22Rv1 (cell line): ENCODE measurements at regions not wholly inside any gene's neighbourhood (a gene's known extent, or its start where the extent isn't known, plus 50 kb on each side); places are given as distances from the start of the nearest gene placed in this dataset.
A peak's percentile ranks its signal among the peaks of the same experiment; 100 is the strongest.
"Not testable (repeated sequence)": the region's sequence is repeated elsewhere in the genome, so short reads cannot be mapped to it uniquely, and the experiment has no call there.

ENCODE experiments used
- H3K27ac ChIP-seq: fragments of 450-650 bp; 2 replicates; pipeline ENCODE4 v1.5.1; 2017
- ZFX ChIP-seq: fragments of 450-650 bp; IDR thresholded peaks from 2 replicates; pipeline ENCODE4 v1.6.1; 2017; ENCODE audit warnings: antibody characterized with exemption, borderline replicate concordance
- TF ChIP-seq, protein P1 (sequence below): fragments of 450-650 bp; IDR thresholded peaks from 2 replicates; pipeline ENCODE4 v1.5.1; 2017; ENCODE audit warnings: mild to moderate bottlenecking

DNA sequence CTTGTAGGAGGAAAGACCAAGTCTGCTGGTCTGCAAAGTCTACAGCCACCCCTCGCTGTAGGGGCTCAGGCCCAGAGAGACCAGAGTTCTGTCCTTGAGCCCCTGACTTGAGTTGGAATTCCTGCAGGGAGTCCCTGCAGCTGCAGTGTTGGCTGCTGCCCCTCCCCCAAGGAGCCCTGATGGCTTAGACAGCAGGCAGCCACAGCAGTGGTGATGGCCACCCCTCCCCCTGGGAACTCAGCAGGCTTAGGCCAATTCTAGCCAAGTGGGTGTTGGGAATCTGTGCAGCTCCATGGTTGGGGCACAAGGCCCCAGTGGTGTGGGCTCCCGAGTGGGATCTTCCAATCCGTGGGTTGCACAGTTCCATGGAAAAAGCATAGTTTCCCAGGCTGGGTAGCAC, 345.4 kb downstream of the CD109 start:
- H3K27ac ChIP-seq, result no peak overlapping the region
- TF ChIP-seq, protein P1, sequence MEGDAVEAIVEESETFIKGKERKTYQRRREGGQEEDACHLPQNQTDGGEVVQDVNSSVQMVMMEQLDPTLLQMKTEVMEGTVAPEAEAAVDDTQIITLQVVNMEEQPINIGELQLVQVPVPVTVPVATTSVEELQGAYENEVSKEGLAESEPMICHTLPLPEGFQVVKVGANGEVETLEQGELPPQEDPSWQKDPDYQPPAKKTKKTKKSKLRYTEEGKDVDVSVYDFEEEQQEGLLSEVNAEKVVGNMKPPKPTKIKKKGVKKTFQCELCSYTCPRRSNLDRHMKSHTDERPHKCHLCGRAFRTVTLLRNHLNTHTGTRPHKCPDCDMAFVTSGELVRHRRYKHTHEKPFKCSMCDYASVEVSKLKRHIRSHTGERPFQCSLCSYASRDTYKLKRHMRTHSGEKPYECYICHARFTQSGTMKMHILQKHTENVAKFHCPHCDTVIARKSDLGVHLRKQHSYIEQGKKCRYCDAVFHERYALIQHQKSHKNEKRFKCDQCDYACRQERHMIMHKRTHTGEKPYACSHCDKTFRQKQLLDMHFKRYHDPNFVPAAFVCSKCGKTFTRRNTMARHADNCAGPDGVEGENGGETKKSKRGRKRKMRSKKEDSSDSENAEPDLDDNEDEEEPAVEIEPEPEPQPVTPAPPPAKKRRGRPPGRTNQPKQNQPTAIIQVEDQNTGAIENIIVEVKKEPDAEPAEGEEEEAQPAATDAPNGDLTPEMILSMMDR, result no peak
- TF ChIP-seq ZFX, result no peak

DNA sequence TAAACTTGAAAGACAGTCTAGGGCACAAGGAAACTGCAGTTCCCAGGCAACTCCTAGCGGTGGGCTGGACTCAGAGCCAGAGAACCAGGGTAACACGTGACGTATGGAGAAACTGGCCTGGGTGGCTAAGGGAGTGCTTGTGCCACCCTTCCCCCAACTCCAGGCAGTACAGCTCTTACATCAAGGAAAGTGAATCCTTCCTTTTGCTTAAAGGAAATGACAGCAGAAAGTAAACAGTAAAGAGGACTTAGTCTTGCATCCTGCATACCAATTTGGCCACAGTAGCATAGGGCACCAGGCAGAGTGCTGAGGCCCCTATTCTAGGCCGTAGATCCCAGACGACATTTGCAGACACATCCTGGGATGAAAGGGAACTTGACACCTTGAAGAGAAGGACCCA, 322.8 kb downstream of the CD109 start:
- H3K27ac ChIP-seq, result no peak overlapping the region
- TF ChIP-seq ZFX, result no peak
- TF ChIP-seq, protein P1, result no peak

DNA sequence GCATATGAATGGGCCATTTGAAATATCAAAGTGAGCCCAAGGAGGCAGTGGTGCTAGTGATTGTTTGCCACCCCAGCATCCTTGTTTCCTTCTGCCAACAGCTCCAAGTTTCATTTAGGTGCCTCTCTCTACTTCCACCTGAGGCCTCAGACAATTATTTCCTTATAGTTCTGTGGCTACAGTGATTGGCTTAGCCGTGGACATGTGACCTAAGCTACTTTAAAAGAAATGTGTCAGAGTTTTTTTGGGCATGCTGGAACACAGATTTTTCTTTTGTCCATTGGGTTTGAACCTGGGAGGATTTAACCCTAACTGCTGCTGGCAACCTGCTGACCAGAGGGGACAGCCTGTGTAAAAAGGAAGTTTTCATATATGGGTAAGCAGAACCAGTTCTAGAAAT, 319.4 kb downstream of the CD109 start:
- H3K27ac ChIP-seq, result no peak overlapping the region
- TF ChIP-seq, protein P1, result no peak
- no peak for TF ChIP-seq ZFX

DNA sequence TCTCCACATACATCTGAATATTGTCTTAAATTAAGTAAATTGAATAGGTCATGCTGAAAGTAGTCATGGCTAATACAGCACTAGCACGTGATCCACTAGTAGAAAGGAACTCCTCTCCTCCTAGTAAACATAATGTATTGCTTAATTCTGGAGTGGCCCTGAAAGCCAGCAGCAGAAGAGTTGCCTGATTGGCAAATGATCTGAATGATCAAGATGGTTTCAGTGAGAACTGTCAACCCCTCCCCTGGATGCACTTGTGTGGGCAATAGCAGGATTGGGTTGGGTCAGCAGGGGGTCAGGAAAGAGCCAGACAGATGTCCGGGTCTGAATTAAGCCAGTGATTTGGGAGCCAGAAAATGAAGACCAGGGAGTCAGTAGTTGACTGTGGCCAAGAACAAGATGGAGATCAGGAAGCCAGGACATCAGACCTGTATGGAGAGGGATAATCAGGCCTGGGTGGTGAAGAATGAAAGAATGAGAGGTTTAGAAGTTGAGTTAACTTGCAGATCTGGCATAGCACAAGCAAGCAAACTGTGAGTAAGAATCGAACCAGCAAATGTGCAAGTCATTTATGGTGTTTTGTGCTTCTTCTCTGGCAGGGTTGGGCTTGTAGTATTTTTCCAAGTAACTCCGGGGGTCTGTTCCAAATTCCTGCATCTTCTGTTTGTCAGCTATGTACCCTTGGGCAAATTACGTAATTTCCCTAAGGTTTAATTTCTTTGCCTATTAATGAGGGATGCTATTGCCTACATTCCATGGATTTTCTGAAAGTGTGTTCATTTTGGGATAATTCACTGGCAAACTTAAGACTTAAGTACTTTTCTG, 304.9 kb downstream of the CD109 start:
- no peak for TF ChIP-seq ZFX
- TF ChIP-seq, protein P1, result no peak
- H3K27ac ChIP-seq, result no peak overlapping the region

DNA sequence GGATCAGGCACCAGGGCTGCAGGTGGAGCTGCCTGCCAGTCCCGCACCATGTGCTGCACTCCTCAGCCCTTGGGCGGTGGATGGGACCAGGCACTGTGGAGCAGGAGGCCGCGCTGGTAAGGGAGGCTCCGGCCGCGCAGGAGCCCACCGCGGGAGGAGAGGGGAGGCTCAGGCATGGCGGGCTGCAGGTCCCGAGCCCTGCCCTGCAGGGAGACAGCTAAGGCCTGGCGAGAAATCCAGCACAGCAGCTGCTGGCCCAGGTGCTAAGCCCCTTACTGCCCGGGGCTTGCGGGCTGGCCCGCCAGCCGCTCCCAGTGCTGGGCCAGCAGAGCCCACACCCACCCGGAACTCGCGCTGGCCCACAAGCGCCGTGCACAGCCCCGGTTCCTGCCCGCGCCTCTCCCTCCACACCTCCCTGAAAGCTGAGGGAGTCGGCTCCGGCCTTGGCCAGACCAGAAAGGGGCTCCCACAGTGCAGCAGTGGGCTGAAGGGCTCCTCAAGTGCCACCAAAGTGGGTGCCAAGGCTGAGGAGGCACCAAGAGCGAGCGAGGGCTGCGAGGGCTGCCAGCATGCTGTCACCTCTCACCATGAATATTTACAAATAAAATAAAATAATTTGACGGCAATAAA, 294.7 kb downstream of the CD109 start:
- H3K27ac ChIP-seq, result not testable (repeated sequence)

DNA sequence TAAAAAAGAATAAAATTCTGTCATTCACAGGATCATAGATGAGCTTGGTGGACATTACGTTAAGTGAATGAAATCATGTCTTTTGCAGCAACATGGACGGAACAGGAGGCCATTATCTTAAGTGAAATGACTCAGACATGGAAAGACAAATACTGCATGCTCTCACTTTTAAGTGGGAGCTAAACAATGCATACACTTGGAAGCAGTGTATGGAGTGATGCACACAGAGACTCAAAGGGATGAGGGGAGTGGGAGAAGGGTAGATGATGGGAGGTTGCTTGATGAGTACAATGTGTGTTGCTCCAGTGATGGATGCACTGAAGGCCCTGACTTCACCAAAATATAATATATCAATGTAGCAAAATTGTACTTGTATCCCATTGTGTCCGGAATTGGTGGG, 293.4 kb downstream of the CD109 start:
- no peak overlapping the region for H3K27ac ChIP-seq
- TF ChIP-seq, protein P1, result no peak
- no peak for TF ChIP-seq ZFX

DNA sequence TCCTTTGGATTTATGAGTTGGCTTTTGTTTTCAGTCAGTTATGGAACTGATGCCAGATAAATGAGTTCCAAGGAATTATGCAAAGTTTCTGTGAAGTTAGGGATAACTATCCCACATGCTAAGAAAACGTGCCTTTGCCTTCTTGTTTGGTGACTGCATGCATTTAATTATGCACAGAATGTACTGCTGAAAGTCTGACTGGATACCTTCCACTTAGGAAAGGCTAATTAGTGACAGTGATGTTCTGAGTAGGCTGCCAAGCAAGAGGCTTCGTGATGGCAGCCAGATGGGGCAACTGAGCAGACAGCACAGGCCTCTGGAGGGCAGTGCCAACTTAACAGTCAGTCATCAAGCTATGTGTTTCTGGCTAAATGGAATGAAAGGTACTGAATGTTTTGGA, 289.9 kb downstream of the CD109 start:
- TF ChIP-seq ZFX, result no peak
- TF ChIP-seq, protein P1, result peak; percentile 42
- no peak overlapping the region for H3K27ac ChIP-seq
